AG10803 (cell line): ENCODE measurements at regions not wholly inside any gene's neighbourhood (a gene's known extent, or its start where the extent isn't known, plus 50 kb on each side); places are given as distances from the start of the nearest gene placed in this dataset.

Source experiments
- DNase-seq: peaks from one replicate; pipeline ENCODE4 v3.0.0; 2010; ENCODE audit warnings: low read depth
- H3K4me3 ChIP-seq: 2 replicates; pipeline ENCODE4 v1.5.1; 2011; ENCODE audit warnings: mild to moderate bottlenecking, low read length, control low read depth
- TF ChIP-seq, protein P1 (sequence below): conservative IDR thresholded peaks from 2 replicates; pipeline ENCODE4 v1.5.1; 2011; ENCODE audit warnings: mild to moderate bottlenecking, low read length, control low read depth, inconsistent platforms

DNA sequence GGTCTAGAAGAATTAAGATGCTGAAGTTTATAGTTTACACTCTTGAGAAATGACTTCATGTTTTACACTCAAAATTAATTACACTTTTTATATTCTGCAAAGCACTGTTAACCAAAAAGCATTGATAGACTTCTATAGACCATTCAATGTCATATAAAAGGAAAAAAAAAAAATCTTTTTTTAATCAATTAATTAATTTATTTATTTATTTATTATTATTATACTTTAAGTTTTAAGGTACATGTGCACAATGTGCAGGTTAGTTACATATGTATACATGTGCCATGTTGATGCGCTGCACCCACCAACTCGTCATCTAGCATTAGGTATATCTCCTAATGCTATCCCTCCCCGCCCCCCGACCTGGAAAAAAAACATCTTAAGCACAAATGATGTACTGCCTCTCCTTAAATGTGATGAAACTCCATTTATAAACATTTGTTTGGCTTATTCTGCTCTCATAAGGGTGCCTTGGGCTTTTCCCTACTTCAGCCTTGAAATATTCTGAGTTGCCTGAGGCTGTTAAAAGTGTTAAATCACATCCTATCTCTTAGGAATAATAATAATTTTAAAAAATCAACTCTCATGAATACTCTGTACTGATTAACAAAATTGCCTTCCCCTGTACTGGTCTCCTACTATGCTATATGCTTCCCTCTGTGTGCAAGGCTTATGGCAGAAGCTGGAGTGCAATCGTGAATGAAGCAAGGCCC is 466.9 kb downstream of the SOX2 start:
- TF ChIP-seq, protein P1, sequence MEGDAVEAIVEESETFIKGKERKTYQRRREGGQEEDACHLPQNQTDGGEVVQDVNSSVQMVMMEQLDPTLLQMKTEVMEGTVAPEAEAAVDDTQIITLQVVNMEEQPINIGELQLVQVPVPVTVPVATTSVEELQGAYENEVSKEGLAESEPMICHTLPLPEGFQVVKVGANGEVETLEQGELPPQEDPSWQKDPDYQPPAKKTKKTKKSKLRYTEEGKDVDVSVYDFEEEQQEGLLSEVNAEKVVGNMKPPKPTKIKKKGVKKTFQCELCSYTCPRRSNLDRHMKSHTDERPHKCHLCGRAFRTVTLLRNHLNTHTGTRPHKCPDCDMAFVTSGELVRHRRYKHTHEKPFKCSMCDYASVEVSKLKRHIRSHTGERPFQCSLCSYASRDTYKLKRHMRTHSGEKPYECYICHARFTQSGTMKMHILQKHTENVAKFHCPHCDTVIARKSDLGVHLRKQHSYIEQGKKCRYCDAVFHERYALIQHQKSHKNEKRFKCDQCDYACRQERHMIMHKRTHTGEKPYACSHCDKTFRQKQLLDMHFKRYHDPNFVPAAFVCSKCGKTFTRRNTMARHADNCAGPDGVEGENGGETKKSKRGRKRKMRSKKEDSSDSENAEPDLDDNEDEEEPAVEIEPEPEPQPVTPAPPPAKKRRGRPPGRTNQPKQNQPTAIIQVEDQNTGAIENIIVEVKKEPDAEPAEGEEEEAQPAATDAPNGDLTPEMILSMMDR, result no peak
- H3K4me3 ChIP-seq, result no peak overlapping the region
- DNase-seq, result no peak

DNA sequence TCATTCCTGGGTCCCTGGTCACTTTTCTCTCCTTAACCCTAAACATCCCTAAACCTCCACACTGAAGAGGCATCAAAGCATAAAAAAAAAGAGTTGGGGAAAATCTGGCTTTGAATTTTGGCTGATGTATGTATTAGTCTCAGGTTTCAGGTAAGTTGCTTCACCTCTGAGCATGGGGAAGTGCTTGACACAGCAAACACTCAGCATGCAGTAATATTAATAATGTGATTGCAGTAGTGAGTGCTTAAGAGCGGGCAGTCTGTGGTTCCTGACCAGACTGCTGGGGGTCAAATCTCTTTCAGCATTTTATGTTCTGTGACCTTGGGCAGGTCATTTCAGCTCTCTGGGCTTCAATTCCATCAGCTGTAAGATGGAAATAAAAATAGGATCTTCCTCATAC is 467.9 kb downstream of the SOX2 start:
- no peak overlapping the region for H3K4me3 ChIP-seq
- DNase-seq, result no peak
- TF ChIP-seq, protein P1, result no peak

GRCh38 chr3:182180654-182181385 is 469.1 kb downstream of the SOX2 start:
- no peak overlapping the region for H3K4me3 ChIP-seq
- TF ChIP-seq, protein P1, result no peak
- no peak for DNase-seq

- TF ChIP-seq, protein P1, result no peak
- H3K4me3 ChIP-seq, result no peak overlapping the region
- DNase-seq, result no peak
Measured at GRCh38 chr3:182182531-182182968, 470.8 kb downstream of the SOX2 start.

DNA sequence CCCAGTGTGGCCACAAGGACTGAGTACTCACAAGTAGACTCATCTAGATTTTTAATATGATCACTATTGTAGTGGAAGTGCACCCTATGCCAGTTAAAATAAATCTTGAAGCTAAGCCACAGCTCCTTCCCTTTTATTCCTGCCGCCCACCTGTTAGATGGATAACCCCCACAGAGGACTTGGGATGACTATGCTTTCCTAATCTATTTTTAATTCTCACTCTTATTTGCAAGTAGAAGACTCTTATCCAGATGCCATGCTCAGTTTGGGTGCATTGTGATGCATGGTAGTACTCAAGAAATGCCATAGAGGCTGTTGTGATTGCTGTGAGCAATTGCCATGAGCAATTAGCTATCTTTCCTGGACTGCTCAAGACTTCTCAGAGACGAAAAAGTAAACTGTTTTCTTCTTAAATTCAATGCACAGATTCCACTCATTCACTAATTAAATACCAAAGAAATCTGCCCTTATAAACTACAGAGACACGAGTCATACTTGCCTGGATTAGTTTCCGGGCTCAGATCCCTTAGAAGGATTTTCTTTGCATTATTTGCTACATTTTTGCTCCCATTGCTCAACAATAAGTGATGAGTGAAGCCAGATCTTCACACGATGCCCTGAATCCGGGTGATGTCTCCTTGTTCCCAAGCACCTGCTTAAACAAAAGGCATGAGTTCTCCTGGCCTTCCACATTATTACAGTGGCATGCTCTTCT is 472.1 kb downstream of the SOX2 start:
- H3K4me3 ChIP-seq, result no peak overlapping the region
- TF ChIP-seq, protein P1, result no peak
- no peak for DNase-seq

DNA sequence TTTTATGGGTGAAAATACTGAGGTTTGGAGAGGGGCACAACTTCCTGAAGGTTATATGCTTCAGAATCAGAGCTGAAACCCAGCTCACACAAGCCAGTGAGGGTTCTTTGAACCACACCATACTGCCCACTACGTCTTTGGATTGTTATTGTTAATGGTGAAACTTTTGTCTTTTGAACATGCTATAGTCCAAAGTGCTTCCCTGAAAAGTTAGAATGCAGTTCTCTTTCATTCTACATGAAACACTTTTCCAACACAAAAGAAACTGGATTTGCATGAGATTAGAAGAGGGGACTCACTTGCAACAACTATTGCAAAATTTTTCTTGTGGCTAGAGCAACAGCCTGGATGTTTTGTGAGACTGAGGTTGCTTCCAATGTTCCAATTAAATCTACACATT is 473.6 kb downstream of the SOX2 start:
- DNase-seq, result no peak
- H3K4me3 ChIP-seq, result no peak overlapping the region
- TF ChIP-seq, protein P1, result no peak
